GM12878 (cell line): ENCODE measurements at regions not wholly inside any gene's neighbourhood (a gene's known extent, or its start where the extent isn't known, plus 50 kb on each side); places are given as distances from the start of the nearest gene placed in this dataset.

ENCODE experiments used
- ATAC-seq: fragments of 200-7000 bp; cut with Tn5 transposase; 3 replicates; pipeline ENCODE4 v1.9.1; 2020; ENCODE audit warnings: mild to moderate bottlenecking, moderate library complexity
- BruUV-seq: library from RNA; stranded (reverse); fragments of 400-500 nt; replicated peaks from 2 replicates; lab custom pipeline; 2021; lab: Mats Ljungman, UMichigan
- CTCF ChIA-PET: fragments of 300-600 bp; sonication (Branson Sonifier 250); formaldehyde crosslinking; extraction: SDS; loops from one replicate; lab custom pipeline; 2021; ENCODE audit warnings: inconsistent platforms; lab: Yijun Ruan, JAX
- POLR2A ChIA-PET: fragments of 350-600 bp; formaldehyde crosslinking; extraction: SDS; loops from one replicate; lab custom pipeline; 2021; ENCODE audit warnings: inconsistent platforms; lab: Charles Lee
- RAD21 ChIA-PET: fragments of 300-600 bp; sonication (Branson Sonifier 250); formaldehyde crosslinking; loops from one replicate; lab custom pipeline; 2023; ENCODE audit warnings: antibody characterized with exemption; ENCODE audit not compliant: unreplicated experiment; lab: Charles Lee
- SMC1A ChIA-PET: fragments of 300-600 bp; sonication (Branson Sonifier 250); formaldehyde crosslinking; loops from one replicate; lab custom pipeline; 2023; ENCODE audit not compliant: unreplicated experiment, uncharacterized antibody; lab: Charles Lee
- DNase-seq: peaks from one replicate; pipeline ENCODE4 v3.0.0-alpha.2; 2011; ENCODE audit warnings: low read depth, low spot score
- FAIRE-seq: peaks from 3 replicates; lab custom pipeline; 2011; peaks lifted over from hg19 to GRCh38; lab: Jason Lieb, UNC
- H2AFZ ChIP-seq: 2 replicates; pipeline ENCODE4 v1.6.0; 2011; ENCODE audit warnings: low read depth, low read length, control low read depth; ENCODE audit not compliant: control insufficient read depth
- H3K27ac ChIP-seq: 2 replicates; pipeline ENCODE4 v1.5.1; 2011; ENCODE audit warnings: control low read depth; ENCODE audit not compliant: control insufficient read depth, insufficient read depth
- H3K27me3 ChIP-seq, 2 experiments: replicated peaks in 1 of 2; 2 replicates each; pipeline versions ENCODE4 v1.6.0 to v1.6.1; 2011; ENCODE audit warnings: low read length in 1 of 2; ENCODE audit not compliant: control insufficient read depth in 2 of 2, insufficient read depth in 2 of 2
- H3K36me3 ChIP-seq, 2 experiments: 2 replicates each; pipeline ENCODE4 v1.5.1; 2011; ENCODE audit warnings: low read length in 1 of 2; ENCODE audit not compliant: control insufficient read depth in 2 of 2, insufficient read depth in 2 of 2
- H3K4me1 ChIP-seq: 2 replicates; pipeline ENCODE4 v1.6.1; 2011; ENCODE audit warnings: mild to moderate bottlenecking, low read length, moderate library complexity, mixed read lengths; ENCODE audit not compliant: control insufficient read depth, insufficient read depth
- H3K4me2 ChIP-seq: 2 replicates; pipeline ENCODE4 v1.6.0; 2011; ENCODE audit warnings: control low read depth; ENCODE audit not compliant: control insufficient read depth, insufficient read depth
- H3K4me3 ChIP-seq: fragments of 200-600 bp; sonication (generic); 2 replicates; pipeline ENCODE4 v1.5.1; 2016
- H3K79me2 ChIP-seq: 2 replicates; pipeline ENCODE4 v1.6.0; 2011; ENCODE audit warnings: low read length; ENCODE audit not compliant: control insufficient read depth, insufficient read depth
- H3K9ac ChIP-seq: 2 replicates; pipeline ENCODE4 v1.8.0; 2011; ENCODE audit warnings: low read length, control low read depth, mixed read lengths; ENCODE audit not compliant: control insufficient read depth, insufficient read depth
- H3K9me3 ChIP-seq: replicated peaks from 3 replicates; pipeline ENCODE4 v1.5.1; 2011; ENCODE audit warnings: mild to moderate bottlenecking, low read length; ENCODE audit not compliant: control insufficient read depth, insufficient read depth
- H4K20me1 ChIP-seq: 2 replicates; pipeline ENCODE4 v1.6.0; 2011; ENCODE audit not compliant: control insufficient read depth, insufficient read depth
- ATF2 ChIP-seq: IDR thresholded peaks from 2 replicates; pipeline ENCODE4 v1.6.1; 2012; ENCODE audit warnings: low read length, inconsistent platforms
- BCL3 ChIP-seq: IDR thresholded peaks from 2 replicates; pipeline ENCODE4 v1.6.1; 2011; ENCODE audit warnings: borderline replicate concordance, low read depth, mild to moderate bottlenecking, moderate library complexity, low read length; ENCODE audit not compliant: insufficient read depth, poor library complexity, severe bottlenecking
- CBX3 ChIP-seq: fragments of 200-600 bp; sonication (generic); IDR thresholded peaks from 2 replicates; pipeline ENCODE4 v1.6.1; 2016; ENCODE audit warnings: low read depth, borderline replicate concordance
- CREB1 ChIP-seq: IDR thresholded peaks from 2 replicates; pipeline ENCODE4 v1.6.1; 2012; ENCODE audit warnings: low read depth, mild to moderate bottlenecking, inconsistent platforms
- CREM ChIP-seq: IDR thresholded peaks from 2 replicates; pipeline ENCODE4 v1.6.1; 2014; ENCODE audit warnings: antibody characterized with exemption, low read depth
- E2F8 ChIP-seq: fragments of 450-650 bp; IDR thresholded peaks from 2 replicates; pipeline ENCODE4 v1.6.1; 2018; ENCODE audit warnings: mild to moderate bottlenecking, low read depth, moderate library complexity; ENCODE audit not compliant: partially characterized antibody
- GABPA ChIP-seq: IDR thresholded peaks from 2 replicates; pipeline ENCODE4 v1.6.1; 2014; ENCODE audit warnings: antibody characterized with exemption, low read depth, mild to moderate bottlenecking, inconsistent platforms
- IRF3 ChIP-seq: fragments of 450-650 bp; IDR thresholded peaks from 2 replicates; pipeline ENCODE4 v1.6.1; 2014; ENCODE audit warnings: mild to moderate bottlenecking
- NR2C2 ChIP-seq: IDR thresholded peaks from 2 replicates; pipeline ENCODE4 v1.6.1; 2011; ENCODE audit warnings: borderline replicate concordance, low read depth; ENCODE audit not compliant: control insufficient read depth, insufficient read length
- POLR2AphosphoS5 ChIP-seq: IDR thresholded peaks from 2 replicates; pipeline ENCODE4 v1.6.1; 2011; ENCODE audit warnings: mild to moderate bottlenecking, low read length, inconsistent platforms
- RBBP5 ChIP-seq: fragments of 200-600 bp; sonication (generic); conservative IDR thresholded peaks from 2 replicates; pipeline ENCODE4 v1.6.1; 2016
- SIN3A ChIP-seq: IDR thresholded peaks from 2 replicates; pipeline ENCODE4 v1.6.1; 2012; ENCODE audit warnings: low read depth, low read length, improper control_type of control experiment
- SKIL ChIP-seq: fragments of 450-650 bp; IDR thresholded peaks from 2 replicates; pipeline ENCODE4 v1.6.1; 2017; ENCODE audit warnings: mild to moderate bottlenecking, low read depth, inconsistent platforms; ENCODE audit not compliant: poor library complexity, severe bottlenecking
- USF1 ChIP-seq: IDR thresholded peaks from 2 replicates; pipeline ENCODE4 v1.6.1; 2011; ENCODE audit warnings: borderline replicate concordance, low read depth, mild to moderate bottlenecking, moderate library complexity, mixed read lengths, low read length; ENCODE audit not compliant: insufficient read depth; ENCODE audit errors: extremely low read length
- WGBS: methylation state at CpG from one replicate; pipeline ENCODE4 v1.1.6; 2016; ENCODE audit warnings: low lambda C conversion rate; ENCODE audit not compliant: insufficient replicate concordance, insufficient coverage; ENCODE audit errors: missing lambda C conversion rate; 5-methylcytosine and 5-hydroxymethylcytosine counted together
- in situ Hi-C: fragments of 300-500 bp; cut with MboI; formaldehyde crosslinking; loops from 9 replicates; pipeline ENCODE4 v1.14.3; 2018; ENCODE audit warnings: mixed read lengths
- intact Hi-C: fragments of 100-400 bp; cut with micrococcal nuclease; formaldehyde crosslinking; loops from one replicate; pipeline ENCODE4 v1.14.2; 2022; ENCODE audit not compliant: unreplicated experiment

- TF ChIP-seq E2F8 (no peak), CBX3 (no peak)
- TF ChIP-seq, all 136 proteins: peak for 0
Observed at GRCh38 chr4:175378372-175378771, 433.7 kb downstream of the GPM6A start (continued).

- Histone ChIP-seq H2AFZ (no peak overlapping the region), H3K27me3 (no peaks in the 10 kb centered on the region), H3K36me3 (no peaks in the 10 kb centered on the region), H3K4me2 (no peak overlapping the region), H3K4me1 (no peaks in the 10 kb centered on the region), H3K9me3 (no peaks in the 10 kb centered on the region), H3K4me3 (no peak overlapping the region), H3K27ac (no peak overlapping the region), H4K20me1 (no peaks in the 10 kb centered on the region), H3K9ac (no peak overlapping the region), H3K79me2 (no peaks in the 10 kb centered on the region)
- RAD21 ChIA-PET = no interaction called here
- in situ Hi-C loops (no loop called here), intact Hi-C loops (no loop called here)
- no TSS peak for BruUV-seq
- no peak for FAIRE-seq
- ATAC-seq = no peak
- POLR2A ChIA-PET = no interaction called here
- WGBS = 10% methylated on average over 6 of the region's 6 CpGs
- no peak for DNase-seq
- CTCF ChIA-PET = no interaction called here
- SMC1A ChIA-PET = no interaction called here
- TF ChIP-seq NR2C2 (no peak), CREB1 (no peak), BCL3 (no peak), SKIL (no peak), ATF2 (no peak), USF1 (no peak), IRF3 (no peak), RBBP5 (no peak), POLR2AphosphoS5 (no peak), CREM (no peak), GABPA (no peak), SIN3A (no peak)
Observed at GRCh38 chr4:175380841-175381240, 431.2 kb downstream of the GPM6A start.
